8988T (cell line): ENCODE measurements at regions not wholly inside any gene's neighbourhood (a gene's known extent, or its start where the extent isn't known, plus 50 kb on each side); places are given as distances from the start of the nearest gene placed in this dataset.
"Not testable (repeated sequence)": the region's sequence is repeated elsewhere in the genome, so short reads cannot be mapped to it uniquely, and the experiment has no call there.

Experiments
- DNase-seq: peaks from one replicate; pipeline ENCODE4 v3.0.0; 2011

DNA sequence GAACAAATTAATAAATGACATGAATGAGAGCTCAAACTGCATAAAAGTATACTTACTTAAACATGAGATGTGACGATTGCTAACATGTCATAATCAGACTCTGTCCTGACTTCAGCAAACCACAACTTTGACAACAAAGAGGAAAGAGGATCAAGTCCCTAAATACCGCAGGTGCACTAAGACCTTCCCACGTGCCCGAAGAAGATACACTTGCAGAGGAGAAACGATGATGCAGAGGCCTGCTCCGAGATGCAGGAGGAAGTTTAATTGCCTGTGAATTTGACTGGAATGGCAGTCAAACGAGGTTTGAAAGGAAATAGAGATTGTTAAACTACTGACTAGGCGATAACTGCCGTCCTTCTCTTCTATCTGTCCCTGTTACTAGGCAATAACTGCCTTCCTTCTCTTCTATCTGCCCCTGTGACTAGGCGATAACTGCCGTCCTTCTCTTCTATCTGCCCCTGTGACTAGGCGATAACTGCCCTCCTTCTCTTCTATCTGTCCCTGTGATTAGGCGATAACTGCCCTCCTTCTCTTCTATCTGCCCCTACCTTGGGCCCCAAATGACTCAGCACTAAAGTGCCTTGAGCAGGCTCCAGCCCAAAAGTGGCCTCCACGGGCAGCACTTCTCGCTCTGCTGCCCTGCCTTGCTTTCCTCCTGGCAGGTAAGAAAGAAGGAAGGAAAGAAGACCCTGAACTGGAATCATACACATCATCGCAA is 2226.0 kb upstream of the DEFB115 start:
- DNase-seq: not testable (repeated sequence)

GRCh38 chr20:29044239-29044638 is 2213.2 kb upstream of the DEFB115 start:
- DNase-seq: not testable (repeated sequence)

- not testable (repeated sequence) for DNase-seq
These were observed 2207.4 kb upstream of the DEFB115 start for GRCh38 chr20:29050008-29050606.

DNA sequence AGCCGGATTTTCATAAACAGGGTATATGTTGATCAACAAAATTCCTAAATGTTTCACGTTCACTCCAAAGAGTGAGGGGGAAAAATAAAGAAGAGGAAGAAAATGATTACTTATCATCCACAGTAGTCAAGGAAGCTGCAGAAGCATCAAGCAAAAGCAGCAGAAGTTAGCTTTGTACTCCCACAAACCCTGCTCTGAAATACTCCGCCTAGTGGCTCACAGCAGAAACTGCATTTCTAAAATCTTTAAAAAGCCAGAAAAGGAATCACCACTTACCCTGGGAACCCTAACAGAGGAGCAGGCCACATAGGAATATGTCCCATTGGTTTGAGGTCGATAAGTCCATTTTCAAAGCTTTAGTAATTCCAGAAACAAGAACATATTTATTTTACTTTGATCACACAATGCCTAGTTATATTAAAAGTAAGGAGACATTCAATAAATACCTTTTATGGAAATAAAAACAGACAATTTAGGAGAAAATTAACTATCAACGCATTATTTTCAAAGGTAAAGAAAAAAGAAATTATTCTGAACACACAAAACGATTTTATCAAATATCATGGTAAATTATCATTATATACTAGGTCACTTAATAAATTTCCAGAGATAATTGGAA is 2199.5 kb upstream of the DEFB115 start:
- DNase-seq: not testable (repeated sequence)

DNA sequence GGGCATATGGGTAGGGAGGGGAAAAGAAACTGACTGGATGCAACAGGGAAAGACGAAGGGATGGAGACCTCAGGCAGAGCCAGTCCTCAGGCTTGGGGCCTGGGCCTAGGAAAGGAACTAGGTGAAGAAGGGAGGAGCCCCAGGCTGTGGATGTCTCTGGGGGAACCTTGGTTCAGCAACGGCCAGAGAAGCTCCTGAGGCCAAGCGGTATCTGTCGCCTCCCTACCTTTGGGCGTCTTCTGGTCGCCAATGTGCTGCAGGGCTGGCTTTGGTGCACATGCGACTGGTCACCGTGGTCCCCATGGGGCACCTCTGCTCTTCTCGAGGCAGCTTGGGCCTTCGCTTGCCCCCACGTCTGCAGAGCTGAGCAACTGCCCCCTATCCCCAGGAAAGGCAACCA is 2195.0 kb upstream of the DEFB115 start:
- not testable (repeated sequence) for DNase-seq

- not testable (repeated sequence) for DNase-seq
These were observed 2191.1 kb upstream of the DEFB115 start for GRCh38 chr20:29066341-29066740.

- DNase-seq: not testable (repeated sequence)
These were observed 2183.8 kb upstream of the DEFB115 start for GRCh38 chr20:29073640-29074039.

DNA sequence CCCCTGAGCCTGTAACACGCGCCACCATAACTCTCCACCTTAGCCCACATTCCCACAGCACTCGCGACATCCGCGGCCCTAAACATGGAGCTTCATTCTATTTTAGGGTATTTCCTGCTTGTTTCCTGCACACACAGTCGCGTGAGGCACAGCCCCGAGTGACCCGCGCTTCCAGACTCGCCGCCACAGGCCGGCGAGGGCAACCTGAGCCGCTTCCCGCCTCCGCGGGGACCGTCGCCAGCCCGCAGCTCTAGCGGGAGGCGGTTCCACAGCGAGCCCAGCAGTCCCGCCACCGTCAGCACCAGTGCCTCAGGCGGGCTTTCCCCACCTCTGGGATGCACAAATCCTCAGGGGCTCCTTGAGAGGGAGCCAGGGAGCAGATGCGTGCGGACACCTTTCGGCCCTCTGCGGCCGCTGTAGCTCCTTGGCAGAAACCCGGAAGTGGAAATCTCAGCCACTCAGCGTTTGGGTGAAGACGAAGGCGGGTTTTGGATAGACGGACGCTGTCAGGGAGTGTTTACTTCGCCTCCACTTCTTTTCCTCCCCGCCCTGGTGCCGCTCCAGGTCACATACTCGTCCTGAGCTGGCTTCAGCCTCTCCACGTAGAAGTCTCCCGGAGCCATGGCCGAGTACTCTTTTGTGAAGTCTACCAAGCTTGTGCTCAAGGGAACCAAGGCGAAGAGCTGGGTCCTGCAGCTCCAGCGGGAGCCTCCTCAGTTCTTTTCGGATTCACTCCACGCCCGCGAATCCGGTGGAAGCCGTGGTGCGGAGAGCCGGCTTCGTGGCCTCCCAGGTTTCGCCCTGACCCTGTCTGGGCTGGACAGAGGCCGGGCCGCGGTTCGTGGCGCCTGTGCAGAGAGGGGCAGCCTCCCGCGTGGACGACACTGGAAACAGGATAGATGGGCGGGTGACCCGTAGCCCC is 2177.4 kb upstream of the DEFB115 start:
- no peak for DNase-seq

GRCh38 chr20:29081712-29082111 is 2175.8 kb upstream of the DEFB115 start:
- DNase-seq: not testable (repeated sequence)

DNA sequence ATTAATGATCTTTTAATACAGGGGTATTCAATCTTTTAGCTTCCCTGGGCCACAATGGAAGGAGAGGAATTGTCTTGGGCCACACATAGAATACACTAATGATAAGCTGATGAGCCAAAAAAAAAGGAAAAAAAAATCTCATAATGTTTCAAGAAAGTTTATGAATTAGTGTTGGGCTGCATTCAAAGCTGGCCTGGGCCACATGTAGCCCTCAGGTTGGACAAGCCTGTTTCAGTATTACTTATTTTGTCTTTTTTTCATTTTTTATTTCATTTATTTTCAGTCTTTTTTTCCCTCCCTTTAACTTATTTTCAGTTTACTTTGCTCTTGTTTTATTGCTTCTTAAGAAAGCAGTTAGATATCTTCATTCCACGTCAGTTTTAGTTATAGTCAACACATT is 2171.8 kb upstream of the DEFB115 start:
- no peak for DNase-seq

GRCh38 chr20:29086145-29086718 is 2171.2 kb upstream of the DEFB115 start:
- DNase-seq: not testable (repeated sequence)

DNA sequence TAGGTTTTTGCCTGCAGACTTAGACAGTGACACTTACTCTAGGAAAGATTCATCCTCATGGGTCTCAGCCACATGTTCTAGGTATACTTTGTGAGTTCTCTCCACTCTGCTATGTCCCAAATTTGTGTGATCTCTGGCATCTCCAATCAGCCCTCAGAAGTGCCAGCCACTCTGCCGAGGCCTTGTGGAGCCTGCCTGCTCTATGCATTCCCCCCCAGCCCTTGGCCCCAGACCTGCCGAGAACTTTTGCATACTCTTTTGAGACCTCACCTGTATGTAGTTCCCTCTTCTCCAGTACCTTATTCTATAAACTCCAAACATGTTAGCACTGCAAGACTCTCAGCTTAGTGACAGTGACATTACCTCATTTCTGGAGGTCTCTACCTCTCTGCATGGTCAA is 2170.5 kb upstream of the DEFB115 start:
- peak; percentile 2 for DNase-seq

- not testable (repeated sequence) for DNase-seq
These were observed 2169.6 kb upstream of the DEFB115 start for GRCh38 chr20:29087887-29088286.

- DNase-seq: peak; percentile 6
These were observed 2169.0 kb upstream of the DEFB115 start for GRCh38 chr20:29088472-29088871.

GRCh38 chr20:29089409-29089808 is 2168.1 kb upstream of the DEFB115 start:
- not testable (repeated sequence) for DNase-seq

GRCh38 chr20:29093958-29094357 is 2163.5 kb upstream of the DEFB115 start:
- DNase-seq: not testable (repeated sequence)

GRCh38 chr20:29096695-29097094 is 2160.8 kb upstream of the DEFB115 start:
- not testable (repeated sequence) for DNase-seq

DNA sequence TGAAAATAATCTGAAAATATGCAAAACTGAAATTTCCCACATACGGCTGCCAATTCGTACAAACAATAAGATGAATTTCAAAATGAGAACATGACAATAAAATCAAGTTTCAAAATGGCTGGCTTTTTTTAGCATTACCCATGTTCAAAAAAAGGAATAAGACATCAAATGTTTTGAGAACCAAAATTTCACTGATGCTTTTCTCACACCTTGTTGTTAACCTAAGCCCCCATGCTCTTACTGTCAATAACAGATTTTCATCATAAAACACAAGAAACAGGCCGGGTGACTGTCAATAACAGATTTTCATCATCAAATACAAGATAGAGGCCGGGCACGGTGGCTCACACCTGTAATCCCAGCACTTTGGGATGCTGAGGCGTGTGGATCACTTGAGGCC is 2149.6 kb upstream of the DEFB115 start:
- DNase-seq: not testable (repeated sequence)

DNA sequence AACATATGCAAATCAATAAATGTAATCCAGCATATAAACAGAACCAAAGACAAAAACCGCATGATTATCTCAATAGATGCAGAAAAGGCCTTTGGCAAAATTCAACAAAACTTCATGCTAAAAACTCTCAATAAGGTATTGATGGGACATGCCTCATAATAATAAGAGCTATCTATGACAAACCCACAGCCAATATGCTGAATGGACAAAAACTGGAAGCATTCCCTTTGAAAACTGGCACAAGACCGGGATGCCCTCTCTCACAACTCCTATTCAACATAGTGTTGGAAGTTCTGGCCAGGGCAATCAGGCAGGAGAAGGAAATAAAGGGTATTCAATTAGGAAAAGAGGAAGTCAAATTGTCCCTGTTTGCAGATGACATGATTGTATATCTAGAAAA is 2148.1 kb upstream of the DEFB115 start:
- not testable (repeated sequence) for DNase-seq

DNA sequence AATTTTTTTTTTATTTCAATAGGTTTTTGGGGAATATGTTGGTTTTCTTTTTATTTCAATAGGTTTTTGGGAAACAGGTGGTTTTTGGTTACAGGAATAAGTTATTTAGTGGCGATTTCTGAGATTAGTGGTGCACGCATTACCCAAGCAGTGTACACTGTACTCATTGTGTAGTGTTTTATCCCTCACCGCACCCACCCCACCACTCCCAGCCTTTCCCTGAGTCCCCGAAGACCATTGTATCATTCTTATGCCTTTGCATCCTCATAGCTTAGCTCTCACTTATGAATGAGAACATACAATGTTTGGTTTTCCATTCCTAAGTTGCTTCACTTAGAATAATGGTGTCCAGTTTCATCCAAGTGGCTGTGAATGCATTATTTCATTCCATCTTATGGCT is 2142.4 kb upstream of the DEFB115 start:
- DNase-seq: not testable (repeated sequence)

GRCh38 chr20:29119141-29119540 is 2138.3 kb upstream of the DEFB115 start:
- no peak for DNase-seq

GRCh38 chr20:29119684-29120083 is 2137.8 kb upstream of the DEFB115 start:
- DNase-seq: not testable (repeated sequence)

DNA sequence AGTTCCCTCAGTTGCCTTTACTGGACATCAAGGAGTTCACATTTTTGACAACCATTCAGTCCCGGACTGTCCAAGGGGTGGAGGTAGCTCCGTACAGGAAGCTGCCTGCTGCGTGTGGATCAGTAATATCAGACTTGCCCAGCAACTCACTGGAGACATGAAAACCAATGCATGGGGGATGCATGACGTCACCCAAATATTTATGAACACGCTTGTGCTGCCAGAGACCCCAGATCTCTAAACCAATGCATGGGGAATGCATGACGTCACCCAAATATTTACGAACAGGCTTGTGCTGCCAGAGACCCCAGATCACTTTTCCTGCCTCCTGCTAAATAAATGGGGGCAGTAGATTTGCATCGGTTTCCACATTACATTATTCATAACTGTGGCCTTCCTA is 2137.4 kb upstream of the DEFB115 start:
- not testable (repeated sequence) for DNase-seq
